Erythroblast (primary cell): ENCODE measurements at regions not wholly inside any gene's neighbourhood (a gene's known extent, or its start where the extent isn't known, plus 50 kb on each side); places are given as distances from the start of the nearest gene placed in this dataset.

Source experiments
- GATA1 ChIP-seq: IDR thresholded peaks from 2 replicates; pipeline ENCODE4 v1.6.1; 2011; ENCODE audit warnings: low read depth, mild to moderate bottlenecking, control low read depth, low read length, moderate library complexity
- POLR2A ChIP-seq: IDR thresholded peaks from 2 replicates; pipeline ENCODE4 v1.6.1; 2011; ENCODE audit warnings: mild to moderate bottlenecking, low read length

- TF ChIP-seq POLR2A (no peak), GATA1 (no peak)
Observed at GRCh38 chr9:3664044-3664443, 138.2 kb upstream of the RFX3 start.
